Eye (tissue), 1 donor: ENCODE measurements at regions not wholly inside any gene's neighbourhood (a gene's known extent, or its start where the extent isn't known, plus 50 kb on each side); places are given as distances from the start of the nearest gene placed in this dataset.
"Not testable (repeated sequence)": the region's sequence is repeated elsewhere in the genome, so short reads cannot be mapped to it uniquely, and the experiment has no call there.

Source experiments
- DNase-seq: peaks from one replicate; pipeline ENCODE4 v3.0.0-alpha.2; 2015

DNA sequence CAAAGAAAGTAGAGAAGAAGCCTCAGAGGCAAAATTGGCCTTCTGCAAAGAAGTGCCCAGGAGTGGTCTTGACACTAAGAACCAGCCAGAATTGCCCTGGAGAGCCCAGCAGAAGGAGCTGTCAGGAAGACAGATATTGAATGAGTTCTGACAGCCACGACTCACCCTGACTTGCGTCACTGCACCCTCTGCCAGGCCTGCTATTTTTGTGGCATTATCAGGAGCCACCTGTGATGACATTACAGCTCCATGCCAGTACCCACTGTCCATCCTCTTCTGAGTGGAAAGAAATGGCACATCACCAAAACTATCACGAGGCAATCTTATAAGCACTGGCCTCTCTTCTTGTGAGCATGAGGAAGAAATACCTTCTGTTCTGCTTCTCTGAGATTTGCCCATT is 67.7 kb downstream of the SMIM20 start:
- no peak for DNase-seq

DNA sequence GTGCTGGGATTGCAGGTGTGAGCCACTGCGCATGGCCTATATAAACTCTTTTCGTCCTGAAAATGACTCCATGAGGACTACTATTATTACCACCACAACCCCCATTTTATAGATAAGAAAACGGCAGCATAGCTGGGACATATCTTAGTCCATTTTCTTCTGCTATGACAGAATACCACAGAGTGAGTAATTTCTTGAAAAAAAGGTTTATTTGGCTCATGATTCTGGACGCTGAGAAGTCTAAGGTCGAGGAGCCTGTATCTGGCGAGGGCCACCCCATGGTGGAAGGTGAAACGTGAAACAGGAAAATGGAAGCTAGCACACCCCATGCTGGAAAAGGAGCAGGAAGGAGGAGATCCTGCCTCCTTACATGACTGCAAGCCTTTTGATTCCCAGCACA is 68.9 kb downstream of the SMIM20 start:
- no peak for DNase-seq

DNA sequence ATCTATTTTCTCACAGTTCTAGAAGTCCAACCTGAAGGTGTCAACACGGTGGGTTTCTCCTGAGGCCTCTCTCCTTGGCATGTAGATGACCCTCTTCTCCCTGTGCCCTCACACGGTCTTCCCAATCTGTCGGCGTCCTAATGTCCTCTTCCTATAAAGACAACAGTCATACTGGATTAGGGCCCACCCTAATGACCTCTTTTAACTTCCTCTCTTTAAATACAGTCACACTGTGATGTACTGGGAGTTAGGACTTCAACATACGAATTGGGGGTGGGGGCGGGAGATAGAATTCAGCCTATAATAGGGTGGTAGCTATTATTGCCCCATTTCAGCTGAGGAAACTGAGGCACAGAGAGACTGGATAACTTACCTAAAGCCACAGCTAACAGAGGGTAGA is 70.2 kb downstream of the SMIM20 start:
- no peak for DNase-seq

DNA sequence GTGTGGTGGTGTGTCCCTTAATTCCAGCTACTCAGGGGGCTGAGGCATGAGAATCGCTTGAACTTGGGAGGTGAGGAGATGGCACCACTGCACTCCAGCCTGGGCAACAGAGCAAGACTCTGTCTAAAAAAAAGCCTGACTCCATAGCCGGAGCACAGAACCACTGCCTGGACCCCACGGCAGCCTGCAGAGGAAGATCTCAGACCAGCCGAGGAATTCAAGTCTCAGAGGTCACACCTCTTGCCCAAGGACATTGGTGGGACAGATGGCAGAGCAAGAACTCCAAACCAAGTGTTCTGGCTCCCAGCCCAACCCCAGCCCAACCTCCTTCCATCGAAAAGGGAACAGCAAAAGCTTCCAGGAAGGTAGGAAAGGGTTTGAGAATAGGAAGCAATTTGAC is 70.8 kb downstream of the SMIM20 start:
- DNase-seq, result no peak

DNA sequence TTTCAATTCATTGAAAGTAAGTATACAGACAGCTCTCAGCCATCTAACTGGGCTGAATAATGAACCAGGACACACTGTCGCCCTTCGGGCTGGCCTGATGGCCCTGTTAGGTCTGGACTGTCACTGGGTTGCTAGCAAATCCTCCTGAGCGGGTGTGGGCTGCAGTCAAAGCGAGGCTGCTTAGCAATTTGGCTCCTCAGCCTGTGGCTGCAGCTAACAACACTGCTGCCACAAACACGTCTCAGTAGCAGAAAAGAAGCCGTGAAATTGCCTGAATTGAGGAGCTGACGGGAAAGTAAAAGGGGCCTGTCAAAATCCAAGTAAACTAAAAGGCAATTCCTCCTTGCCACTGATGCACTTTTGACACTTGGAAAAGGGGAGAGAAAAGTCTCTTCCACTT is 72.8 kb downstream of the SMIM20 start:
- peak; percentile 6 for DNase-seq

DNA sequence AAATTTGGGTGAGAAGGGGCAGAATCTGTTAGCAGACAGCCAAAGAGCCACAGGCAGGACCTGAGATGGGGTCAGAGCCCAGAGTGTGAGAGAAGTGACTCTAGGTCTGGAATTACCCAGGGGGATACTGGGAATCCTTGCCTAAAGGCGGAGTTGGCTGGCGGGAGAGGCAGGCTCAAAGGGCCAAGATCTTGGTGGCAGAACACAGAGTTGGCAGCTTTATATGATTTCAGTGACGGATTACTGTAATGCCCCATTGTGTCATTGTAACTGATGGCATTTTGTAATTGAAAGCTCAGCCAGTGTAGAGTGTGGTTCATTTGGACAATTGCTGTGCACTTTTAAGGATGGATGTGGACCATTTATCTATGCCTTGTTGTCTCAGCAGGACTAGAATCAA is 77.3 kb downstream of the SMIM20 start:
- no peak for DNase-seq

DNA sequence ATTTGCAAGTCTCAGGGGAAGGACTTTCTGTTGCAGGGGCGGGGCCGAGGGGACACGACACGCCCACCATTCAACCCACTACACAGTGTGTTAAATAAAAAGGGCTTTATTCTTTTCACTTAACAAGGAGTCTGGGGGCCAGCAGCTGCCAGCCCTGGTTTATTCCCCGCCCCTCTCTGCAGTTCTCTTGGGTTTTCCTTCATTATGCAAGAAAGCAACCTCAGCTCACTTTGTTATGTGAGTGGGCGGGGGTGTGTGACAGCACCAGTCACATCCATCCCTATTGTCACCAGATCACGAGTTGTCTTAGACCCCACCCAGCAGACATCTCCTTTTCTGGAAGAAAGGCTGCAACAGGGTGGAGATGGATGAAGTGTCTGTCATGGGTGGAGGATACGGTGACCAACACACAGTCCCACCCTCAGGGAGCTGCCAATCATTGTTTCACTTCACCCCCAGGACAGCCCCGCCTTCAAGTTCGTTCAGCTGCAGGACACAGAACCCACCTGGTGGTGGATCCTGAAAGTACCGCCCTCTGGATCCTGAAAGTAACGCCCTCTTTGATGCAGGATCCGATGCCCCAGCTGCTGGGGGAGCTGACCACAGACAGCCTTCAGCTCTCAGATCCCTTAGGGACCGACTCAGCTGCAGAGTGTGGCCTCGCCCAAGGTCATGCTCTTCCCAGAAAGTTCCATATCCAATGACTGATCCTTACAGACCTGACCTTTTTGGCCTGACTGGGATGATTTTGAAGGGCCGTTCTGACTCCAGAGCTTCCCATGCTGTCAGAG is 79.6 kb downstream of the SMIM20 start:
- DNase-seq, result no peak

DNA sequence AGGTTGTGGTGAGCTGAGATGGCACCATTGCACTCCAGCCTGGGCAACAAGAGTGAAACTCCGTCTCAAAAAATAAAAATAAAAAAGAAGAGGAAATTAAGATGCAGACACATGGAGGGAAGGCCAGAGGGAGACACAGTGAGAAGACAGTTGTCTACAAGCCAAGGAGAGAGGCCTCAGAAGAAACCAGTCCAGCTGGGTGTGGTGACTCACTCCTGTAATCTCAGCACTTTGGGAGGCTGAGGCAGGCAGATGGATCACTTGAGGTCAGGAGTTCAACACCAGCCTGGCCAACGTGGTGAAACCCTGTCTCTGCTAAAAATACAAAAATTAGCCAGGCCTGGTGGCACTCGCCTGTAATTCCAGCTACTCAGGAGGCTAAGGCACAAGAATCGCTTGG is 80.6 kb downstream of the SMIM20 start:
- not testable (repeated sequence) for DNase-seq

DNA sequence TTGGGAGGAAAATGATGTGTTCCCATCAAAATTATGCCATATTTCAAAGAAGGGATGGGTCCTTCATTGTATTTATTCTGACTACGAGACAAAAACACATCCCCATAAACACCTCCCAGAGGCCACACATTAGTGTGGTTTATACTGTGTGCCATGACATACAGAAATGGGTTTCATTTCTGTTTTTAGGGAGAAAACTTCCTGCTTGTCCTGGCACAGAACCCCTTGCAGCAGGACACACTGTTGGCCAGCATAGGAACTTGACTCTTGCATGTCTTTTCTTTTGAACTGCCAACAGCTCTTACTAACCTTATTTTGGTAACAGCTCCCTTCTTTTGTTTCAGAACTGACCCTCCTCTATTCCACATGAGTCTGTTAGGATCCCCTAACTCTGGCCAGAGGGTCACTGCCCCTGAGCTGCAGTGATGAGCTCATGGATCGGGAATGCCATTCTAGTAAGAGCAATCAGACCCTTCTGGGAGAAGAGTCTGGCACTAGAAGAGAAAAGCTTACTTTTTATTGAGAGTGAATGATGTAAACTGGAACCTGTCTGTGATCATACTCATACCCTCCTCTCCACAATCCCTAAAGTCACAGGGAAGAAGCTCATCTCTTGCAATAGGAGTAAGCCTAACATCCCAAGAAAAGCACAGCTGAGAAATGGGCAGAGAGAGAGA is 86.4 kb downstream of the SMIM20 start:
- peak; percentile 33 for DNase-seq

DNA sequence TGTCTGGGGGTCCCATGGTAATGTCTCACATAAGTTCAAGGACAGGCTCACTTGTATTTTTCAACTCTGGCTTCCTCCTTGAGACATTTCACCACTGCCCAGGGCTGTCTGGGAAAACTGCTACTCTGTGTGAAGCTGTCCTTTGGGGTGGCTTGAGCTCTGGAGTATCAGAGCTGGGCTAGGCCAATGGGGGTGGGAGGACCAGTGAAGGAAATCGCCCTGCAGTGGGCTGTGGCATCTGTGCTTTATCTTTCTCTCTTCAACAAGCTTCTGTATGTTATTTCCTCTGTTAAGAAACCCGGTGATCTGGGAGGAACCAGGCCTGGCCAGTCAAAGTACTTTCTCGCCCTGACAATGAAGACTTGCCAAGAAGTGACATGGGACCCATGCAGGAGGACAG is 87.4 kb downstream of the SMIM20 start:
- DNase-seq, result no peak

DNA sequence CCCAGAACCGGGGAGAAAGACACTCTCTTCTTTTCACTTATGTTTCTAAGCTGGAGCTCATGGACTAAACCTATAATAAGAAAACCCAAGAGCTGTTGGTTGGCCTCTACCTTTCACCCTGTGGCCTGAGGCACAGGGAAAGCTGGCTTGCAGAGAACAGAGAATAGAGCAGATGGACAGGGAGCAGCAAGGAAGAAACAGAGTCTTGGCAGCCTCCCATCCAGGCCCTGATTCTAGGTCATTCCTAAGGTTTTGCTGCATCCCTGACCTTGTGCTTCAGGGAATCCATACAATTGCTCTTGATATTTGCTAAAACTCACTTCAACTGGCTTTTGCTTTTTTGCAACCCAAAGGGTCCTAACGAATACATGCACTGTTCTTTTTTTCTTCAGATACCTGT is 87.8 kb downstream of the SMIM20 start:
- DNase-seq, result no peak

DNA sequence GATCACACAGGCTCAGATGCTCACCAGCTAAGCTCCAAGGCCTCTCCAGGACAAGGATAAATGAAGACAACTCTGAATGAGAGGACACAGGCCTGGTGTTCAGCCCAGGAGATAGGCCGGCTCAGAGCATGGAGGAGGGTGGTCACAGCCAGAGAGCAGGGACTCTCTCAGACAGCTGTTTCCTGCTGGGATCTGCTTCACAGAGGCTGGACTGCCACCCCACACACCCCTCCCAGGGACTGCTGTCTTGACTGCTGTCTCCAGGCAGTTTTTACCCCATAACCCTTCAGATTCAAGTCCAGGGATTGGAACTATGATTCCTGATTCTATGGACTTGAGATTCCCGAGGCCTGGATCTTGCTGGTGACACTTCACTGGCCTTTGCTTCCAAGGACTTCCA is 89.0 kb downstream of the SMIM20 start:
- DNase-seq, result no peak

DNA sequence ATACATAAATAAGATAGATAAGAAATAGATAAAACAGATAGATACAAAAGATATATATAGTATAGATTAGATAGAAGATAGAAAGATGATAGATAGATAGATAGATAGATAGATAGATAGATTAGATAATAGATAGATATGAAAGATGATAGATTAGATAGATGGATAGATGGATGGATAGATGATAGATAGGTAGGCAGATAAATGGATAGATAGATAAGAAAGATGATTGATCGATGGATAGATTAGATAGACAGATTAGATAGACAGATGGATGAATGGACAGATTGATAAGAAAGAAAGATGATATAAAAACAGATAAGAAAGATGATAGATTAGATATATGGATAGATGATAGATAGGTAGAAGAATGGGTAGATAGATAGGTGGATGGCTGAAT is 90.3 kb downstream of the SMIM20 start:
- DNase-seq, result no peak

DNA sequence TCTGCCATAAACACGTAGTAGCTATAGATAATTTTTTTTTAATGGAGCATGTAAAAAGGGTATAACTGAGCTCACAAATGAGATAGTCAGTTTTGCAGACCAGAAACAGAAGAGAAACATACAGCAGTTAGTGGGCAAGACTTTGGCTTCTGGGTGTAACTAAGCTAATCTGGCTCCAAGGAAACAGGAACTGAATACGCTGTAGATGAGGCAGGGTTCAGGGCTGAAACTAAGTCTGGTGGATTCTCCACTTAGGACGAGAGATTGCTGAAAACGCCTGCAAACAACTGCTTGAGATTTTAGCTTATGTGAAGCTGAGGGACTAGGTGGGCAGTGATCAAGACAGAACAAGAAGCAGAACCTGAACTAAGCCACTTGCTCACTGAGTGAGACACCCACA is 91.7 kb downstream of the SMIM20 start:
- no peak for DNase-seq

DNA sequence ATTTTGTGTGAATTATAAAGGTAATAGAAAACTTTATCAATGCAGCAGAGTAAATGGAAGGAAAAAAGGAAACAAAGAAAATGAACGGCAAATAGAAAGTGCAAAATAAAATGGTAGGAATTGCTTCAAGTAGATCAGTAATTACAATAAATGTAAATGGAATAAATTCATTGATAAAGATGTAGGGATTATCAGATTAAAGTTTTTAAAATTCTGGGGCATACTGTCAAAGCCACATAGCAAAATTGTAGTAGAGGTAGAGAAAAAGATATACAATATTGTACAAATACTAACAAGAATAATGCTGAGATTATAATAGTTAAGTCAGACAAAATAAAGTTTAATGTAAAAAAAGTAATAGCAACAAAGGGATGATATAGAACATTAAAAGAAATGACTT is 94.7 kb downstream of the SMIM20 start:
- DNase-seq, result no peak

DNA sequence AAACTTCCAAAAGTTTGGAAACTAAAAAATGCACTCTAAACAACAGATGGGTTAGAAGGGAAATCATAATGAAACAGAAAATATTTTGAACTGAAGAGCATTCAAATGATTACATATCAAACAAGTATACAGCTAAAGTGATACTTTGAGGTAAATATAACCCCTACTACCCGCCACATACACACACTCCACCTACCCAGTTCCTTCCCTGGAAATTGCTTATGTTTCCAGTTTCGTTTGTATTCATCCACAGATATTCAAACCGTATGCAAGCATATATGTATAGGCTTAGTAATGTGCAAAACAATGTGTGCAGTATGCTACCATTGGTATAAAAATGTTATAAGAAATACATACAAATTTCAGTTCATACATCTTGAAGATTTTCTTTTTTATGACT is 95.5 kb downstream of the SMIM20 start:
- no peak for DNase-seq

DNA sequence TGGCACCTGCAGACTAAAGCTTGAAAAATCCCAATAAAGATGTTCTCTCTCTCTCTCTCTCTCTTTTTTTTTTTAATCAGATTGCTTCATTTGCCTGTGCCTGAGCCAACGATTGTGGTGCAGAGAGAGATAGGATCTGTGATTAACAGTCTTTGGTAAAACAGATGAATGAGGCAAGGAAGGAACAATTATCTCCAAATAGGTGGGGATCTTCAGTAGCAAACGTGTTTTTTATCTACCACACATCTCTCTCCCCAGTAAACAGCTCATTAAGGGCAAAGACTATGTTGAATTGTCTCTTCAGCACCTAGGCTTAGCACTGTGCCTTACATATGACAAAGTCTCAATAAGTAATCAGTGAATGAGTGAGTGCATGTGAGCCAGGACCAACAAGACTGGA is 96.3 kb downstream of the SMIM20 start:
- DNase-seq, result no peak

DNA sequence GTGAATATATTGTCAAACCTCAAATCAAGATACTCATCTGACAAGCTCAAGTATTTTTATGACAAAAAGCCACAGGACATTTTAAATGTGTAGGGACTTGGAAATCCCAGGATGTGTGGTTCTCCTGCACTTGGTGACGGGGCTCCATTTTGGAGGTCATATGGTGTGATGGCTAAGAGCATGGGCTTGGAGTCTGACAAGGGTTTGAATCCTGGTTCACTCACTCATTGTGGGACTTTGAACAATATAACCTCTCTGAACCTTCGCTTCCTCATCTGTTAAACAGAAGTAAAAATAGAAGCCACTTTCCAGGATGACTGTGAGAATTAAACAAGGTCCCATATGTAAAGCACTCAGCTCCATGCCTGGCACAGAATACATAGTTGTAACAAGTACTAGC is 99.6 kb downstream of the SMIM20 start:
- DNase-seq, result no peak

DNA sequence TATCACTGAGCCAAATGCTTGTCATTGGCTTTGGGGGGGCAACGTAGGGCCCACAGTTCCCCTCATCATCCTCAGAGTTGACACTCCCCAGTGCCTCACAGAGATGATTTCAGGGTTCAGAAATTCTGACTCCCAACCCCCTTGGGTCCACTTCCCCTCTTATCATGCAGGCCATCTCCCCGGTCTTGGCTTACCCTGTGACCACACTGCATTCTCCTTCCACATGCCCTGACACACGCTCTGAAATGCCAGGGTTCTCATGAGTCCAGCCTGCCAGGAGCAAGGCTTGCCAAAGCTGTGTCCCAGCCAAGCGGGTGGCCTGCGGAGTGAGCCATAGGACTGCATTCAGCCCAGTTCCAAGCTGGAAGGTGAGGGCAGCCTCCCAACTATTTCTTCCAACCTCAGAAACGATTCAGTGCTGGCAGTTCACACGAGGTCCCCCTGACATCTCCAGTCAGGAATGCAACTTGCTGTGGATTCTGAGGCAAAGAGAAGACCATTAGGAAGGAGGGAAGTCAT is 101.2 kb downstream of the SMIM20 start:
- DNase-seq, result no peak

DNA sequence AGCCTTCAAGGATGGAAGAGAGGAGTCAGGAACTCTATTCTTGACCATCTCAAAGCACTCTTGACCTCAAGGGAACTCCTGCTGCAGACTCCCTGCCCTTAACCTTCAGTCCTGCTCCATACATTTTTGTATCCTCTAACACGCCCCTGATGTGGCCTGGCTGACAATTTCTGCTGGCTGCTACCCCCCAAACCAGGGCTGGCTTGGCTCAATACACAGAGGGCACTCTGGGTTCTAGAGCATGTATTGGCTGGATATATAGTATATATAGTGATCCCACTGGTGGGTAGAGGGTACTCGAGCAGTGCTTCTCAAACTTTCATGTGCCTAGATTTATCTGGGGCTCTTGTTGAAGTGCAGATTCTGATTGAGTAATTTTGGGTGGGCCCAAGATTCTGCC is 101.9 kb downstream of the SMIM20 start:
- DNase-seq, result no peak

DNA sequence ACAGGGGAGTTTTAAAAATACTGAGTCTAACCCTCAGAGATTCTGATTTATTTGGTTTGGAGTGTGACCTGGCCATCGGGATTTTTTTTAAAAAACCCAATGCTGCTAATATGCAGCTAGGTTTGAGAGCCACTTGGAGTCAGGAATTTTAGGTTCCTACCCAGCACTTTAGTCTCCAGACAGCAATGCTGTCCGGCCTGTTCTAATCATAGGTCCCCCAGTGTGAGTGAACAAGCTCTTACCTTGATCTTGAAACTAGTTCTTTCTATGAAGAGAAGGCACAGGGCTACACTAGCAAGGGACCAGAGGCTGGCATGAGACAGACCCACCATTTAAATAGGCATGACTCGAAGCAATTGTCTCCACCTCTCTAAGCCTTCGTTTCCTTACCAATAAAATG is 103.5 kb downstream of the SMIM20 start:
- no peak for DNase-seq

DNA sequence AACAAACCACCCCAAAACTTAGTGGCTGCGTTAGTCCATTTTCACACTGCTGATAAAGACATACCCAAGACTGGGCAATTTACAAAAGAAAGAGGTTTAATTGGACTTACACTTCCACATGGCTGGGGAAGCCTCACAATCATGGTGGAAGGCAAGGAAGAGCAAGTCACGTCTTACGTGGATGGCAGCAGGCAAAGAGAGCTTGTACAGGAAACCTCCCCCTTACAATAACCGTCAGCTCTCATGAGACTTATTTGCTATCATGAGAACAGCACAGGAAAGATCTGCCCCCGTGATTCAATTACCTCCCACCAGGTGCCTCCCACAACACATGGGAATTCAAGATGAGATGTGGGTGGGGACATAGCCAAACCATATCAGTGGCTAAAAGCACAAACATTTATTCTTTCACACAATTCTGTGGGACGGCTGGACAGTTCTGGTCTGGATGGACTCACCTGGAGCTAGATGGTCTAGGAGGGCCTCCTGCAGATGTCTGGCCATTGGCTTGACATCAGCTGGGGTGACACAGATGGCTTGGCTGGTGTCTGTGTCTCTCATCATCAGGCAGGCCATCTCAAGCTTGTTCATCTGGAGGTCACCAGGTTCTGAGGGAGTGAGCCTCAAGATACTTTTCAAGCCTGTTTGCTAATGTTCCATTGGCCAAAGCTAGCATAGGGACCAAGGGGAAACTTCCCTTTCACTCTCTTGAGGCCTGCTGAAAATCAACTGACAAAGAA is 104.1 kb downstream of the SMIM20 start:
- DNase-seq, result not testable (repeated sequence)

DNA sequence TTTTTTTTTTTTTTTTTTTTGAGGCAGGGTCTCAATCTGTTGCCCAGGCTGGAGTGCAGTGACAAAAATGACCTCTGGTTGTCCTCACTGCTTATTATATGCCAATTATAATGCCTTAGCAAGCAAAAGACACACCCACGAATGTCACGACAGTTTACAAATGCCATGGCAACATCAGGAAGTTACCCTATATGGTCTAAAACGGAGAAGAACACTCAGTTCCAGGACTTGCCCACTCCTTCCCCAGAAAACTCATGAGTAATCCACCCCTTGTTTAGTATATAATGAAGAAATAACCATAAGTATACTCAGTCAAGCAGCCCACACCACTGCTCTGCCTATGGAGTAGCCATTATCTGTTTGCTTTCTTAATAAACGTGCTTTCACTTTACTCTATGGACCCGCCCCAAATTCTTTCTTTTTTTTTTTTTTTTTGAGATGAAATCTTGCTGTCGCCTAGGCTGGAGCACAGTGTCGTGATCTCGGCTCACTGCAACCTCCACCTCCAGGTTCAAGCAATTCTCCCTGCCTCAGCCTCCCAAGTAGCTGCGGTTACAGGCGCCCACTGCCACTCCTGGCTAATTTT is 106.2 kb downstream of the SMIM20 start:
- no peak for DNase-seq
